GM19452 (cell line): ENCODE measurements at regions not wholly inside any gene's neighbourhood (a gene's known extent, or its start where the extent isn't known, plus 50 kb on each side); places are given as distances from the start of the nearest gene placed in this dataset.
"Not testable (repeated sequence)": the region's sequence is repeated elsewhere in the genome, so short reads cannot be mapped to it uniquely, and the experiment has no call there.

Source experiments
- ATAC-seq: cut with Tn5 transposase; IDR thresholded peaks from one replicate; pipeline ENCODE4 v1.9.1; 2021; ENCODE audit not compliant: unreplicated experiment

- not testable (repeated sequence) for ATAC-seq
Measured at GRCh38 chr1:166602801-166603200, 236.5 kb upstream of the POGK start.

- no peak for ATAC-seq
Measured at GRCh38 chr1:166603296-166603695, 236.0 kb upstream of the POGK start.

- no peak for ATAC-seq
Measured at GRCh38 chr1:166605137-166605536, 234.1 kb upstream of the POGK start.

- no peak for ATAC-seq
Measured at GRCh38 chr1:166612886-166613285, 226.4 kb upstream of the POGK start.

DNA sequence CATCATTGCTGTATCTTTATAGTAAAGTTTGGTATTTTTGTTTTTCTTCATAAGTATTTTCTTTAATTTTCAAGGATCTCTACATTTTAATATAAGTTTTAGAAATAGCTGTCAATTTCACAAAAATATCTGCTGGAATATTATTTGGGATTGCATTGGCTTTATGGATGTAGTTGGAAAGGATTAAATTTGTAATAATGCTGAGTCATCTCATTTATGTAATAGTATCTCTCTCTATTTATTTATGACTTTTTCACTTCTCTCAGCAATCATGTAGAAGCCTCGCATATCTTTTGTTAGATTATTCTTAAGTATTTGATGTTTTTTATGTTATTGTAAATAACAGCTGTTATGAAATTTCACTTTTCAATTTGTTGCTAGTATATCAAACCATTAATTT lies 223.1 kb upstream of the POGK start:
- no peak for ATAC-seq

DNA sequence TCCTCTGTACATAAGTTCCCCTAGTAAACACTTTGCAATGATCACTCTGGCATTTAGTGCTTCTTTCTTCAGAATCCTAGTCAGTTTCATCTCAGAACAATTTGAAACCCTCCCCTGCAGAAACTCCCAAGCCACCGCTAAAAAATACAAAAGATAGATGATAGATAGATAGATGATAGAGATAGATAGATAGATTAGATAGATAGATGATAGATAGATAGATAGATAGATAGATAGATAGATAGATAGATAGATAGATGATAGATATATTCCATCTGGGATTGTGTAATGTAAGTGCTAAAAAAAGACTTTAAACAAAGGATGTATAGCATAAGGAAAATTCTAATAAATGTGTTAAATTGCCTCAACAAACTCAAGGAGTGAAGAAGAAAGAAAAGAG lies 212.6 kb upstream of the POGK start:
- ATAC-seq = no peak

DNA sequence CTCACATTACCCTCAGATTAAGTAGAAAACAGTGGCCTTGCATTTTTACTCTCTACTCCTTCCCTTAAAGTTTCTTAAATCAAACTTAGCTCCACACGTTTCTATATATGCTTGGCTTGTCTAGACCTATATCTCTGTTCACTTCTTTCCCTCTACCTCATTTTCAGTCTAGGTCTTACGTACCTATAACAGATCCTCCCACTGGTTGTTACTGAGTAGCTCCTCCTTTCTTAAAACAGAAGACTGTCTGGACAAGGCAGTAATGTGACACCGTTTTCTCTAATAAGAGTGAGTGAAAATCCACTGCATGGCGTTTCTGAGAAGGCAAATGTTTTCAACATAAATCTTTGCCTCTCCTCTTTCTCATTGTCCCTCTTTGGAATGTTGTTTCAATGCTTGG lies 211.7 kb upstream of the POGK start:
- no peak for ATAC-seq

GRCh38 chr1:166628259-166628658 lies 211.0 kb upstream of the POGK start:
- ATAC-seq = no peak

- no peak for ATAC-seq
Measured at GRCh38 chr1:166629946-166630345, 209.3 kb upstream of the POGK start.

DNA sequence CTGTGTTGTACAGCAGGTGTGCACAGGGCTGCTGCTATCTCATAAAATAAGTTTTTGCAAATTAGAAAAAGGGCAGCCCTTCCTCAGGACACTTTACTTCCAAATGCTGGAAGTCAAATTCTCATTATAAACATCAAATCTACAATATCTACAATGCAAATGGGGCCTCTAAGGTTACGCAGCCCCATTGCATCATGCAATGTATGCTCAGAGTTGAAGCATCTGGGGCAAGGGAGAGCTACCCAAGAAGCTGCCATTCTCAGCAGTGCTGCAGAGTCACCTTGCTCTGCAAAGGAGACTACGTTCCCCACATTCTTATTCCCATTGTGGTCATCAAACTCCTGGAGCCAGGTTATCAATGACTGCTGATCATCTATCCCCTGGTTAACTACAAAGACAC lies 208.9 kb upstream of the POGK start:
- ATAC-seq = no peak

DNA sequence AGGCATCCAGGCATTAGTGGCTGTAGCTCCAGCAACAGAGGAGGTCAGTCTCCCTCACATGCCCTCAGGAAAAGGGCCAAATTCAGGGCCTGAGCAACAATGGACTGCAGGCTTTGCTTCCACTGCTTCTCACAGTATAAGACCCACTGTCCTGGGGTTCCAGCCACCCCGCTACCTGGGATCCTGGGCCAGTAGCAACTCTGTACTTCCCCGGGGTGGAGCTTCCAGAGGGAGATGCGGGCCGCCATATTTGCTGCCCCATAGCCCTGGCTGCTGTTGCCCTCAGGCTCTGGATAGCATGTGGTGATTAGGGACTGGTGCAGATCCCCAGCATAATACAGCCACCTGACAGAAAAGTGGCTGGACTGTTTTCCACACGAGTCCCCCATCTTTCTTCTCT lies 201.1 kb upstream of the POGK start:
- no peak for ATAC-seq

DNA sequence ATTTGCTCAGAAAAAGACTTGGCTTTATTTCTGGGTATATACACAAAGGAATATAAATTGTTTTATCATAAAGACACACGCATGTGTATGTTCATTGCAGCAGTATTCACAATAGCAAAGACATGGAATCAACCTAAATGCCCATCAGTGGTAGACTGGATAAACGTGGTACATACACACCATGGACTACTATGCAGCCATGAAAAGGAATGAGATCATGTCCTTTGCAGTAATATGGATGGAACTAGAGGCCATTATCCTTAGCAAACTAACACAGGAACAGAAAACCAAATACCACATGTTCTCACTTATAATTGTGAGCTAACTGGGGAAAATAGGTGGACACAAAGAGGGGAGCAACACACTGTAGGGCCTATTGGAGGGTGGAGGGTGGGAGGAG lies 182.0 kb upstream of the POGK start:
- ATAC-seq = not testable (repeated sequence)

GRCh38 chr1:166666790-166667189 lies 172.5 kb upstream of the POGK start:
- ATAC-seq = not testable (repeated sequence)

GRCh38 chr1:166667600-166667999 lies 171.7 kb upstream of the POGK start:
- not testable (repeated sequence) for ATAC-seq

GRCh38 chr1:166671627-166672026 lies 167.6 kb upstream of the POGK start:
- no peak for ATAC-seq

GRCh38 chr1:166673722-166674121 lies 165.6 kb upstream of the POGK start:
- no peak for ATAC-seq

DNA sequence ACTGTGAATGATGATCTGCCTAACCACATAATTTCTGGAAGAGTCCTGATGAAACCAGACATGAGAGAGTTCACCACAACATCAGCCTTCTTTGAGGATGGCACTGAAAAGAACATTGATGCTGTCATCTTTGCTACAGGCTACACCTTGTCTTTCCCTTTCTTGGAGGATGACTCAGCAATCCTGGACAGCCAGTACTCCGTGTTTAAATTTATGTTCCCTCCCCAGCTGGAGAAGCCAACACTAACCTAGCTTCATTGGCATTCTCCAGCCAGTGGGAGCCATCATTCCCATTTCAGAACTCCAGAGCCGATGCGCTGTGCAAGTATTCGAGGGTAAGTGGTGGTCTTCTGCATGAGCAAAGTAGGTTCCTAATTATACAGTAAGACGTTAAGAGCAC lies 164.1 kb upstream of the POGK start:
- ATAC-seq = no peak

DNA sequence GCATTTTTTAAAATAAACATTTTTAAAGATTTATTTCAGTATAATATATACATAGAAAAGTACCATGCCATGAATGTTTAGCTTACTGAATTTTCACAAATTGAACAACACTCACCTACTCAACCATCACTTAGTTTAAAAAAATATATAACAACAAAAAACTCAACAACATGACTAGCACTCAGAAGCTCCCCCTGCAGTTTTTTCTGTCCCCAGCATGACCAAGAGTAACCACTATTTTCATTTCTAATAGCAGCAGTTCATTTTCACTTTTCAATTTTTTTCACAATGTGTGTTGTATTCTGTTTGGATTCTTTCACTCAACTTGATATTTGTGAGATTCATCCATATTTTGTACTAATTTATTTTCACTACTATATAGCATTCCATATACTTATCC lies 162.3 kb upstream of the POGK start:
- ATAC-seq = no peak

DNA sequence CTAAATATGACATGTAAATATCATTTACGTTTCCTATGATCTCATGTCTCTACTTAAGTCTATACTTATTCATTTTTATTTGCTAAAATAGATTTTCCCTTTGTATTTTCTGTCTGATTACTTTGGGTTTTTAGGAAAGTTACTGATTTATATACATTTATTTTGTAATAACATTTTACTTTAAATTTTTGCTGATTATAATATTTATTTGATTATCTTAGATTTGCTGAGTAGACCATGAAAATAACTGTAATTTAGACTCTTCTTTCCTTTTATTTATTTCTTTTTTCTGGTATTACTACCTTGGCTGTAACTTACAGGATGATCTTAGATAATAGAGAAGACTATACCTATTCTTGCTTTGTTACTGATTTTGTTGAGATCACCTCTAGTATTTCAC lies 159.9 kb upstream of the POGK start:
- no peak for ATAC-seq

GRCh38 chr1:166682588-166682987 lies 156.7 kb upstream of the POGK start:
- ATAC-seq = no peak

GRCh38 chr1:166684669-166685068 lies 154.6 kb upstream of the POGK start:
- ATAC-seq = not testable (repeated sequence)

DNA sequence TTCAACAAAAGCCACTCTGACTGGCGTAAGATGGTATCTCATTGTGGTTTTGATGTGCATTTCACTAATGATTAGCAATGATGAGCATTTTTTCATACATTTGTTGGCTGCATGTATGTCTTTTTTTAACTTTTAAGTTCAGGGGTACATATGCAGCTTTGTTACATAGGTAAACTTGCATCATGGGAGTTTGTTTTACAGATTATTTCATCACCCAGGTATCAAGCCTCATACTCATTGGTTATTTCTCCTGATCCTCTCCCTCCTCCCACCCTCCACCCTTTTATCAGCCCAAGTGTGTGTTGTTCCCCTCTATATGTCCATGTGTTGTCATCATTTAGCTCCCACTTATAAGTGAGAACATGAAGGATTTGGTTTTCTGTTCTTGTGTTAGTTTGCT lies 154.1 kb upstream of the POGK start:
- no peak for ATAC-seq

DNA sequence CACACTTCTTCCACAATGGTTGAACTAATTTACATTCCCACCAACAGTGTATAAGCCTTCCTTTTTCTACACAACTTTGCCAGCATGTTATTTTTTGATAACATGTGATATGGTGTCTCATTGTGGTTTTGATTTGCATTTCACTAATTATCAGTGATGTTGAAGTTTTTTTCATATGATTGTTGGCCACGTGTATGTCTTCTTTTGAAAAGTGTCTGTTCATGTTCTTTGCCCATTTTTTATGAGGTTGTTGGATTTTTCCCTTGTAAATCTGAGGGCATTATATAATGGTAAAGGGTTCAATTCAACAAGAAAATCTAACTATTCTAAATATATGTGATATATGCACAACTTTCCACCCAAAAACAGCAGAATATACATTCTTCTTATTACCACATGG lies 153.4 kb upstream of the POGK start:
- not testable (repeated sequence) for ATAC-seq

GRCh38 chr1:166690596-166690995 lies 148.7 kb upstream of the POGK start:
- ATAC-seq = not testable (repeated sequence)
